Ectodermal cell (in vitro differentiated cells): ENCODE measurements at regions not wholly inside any gene's neighbourhood (a gene's known extent, or its start where the extent isn't known, plus 50 kb on each side); places are given as distances from the start of the nearest gene placed in this dataset.

Source experiments
- H3K27ac ChIP-seq: 2 replicates; pipeline ENCODE4 v1.7.0; 2013; ENCODE audit warnings: mild to moderate bottlenecking, low read depth, low read length; ENCODE audit not compliant: insufficient read depth, poor library complexity, severe bottlenecking
- H3K27me3 ChIP-seq: 2 replicates; pipeline ENCODE4 v1.7.0; 2013; ENCODE audit warnings: mild to moderate bottlenecking, low read length; ENCODE audit not compliant: insufficient read depth, control insufficient read depth, poor library complexity, severe bottlenecking
- H3K36me3 ChIP-seq: one replicate; pipeline ENCODE4 v1.7.0; 2013; ENCODE audit warnings: low read length; ENCODE audit not compliant: control insufficient read depth, insufficient read depth
- H3K4me1 ChIP-seq: one replicate; pipeline ENCODE4 v1.7.0; 2013; ENCODE audit warnings: low read length; ENCODE audit not compliant: control insufficient read depth, insufficient read depth
- H3K4me3 ChIP-seq: 2 replicates; pipeline ENCODE4 v1.7.0; 2013; ENCODE audit warnings: low read depth, low read length, control low read depth; ENCODE audit not compliant: insufficient read depth
- H3K9me3 ChIP-seq: 2 replicates; pipeline ENCODE4 v1.7.0; 2013; ENCODE audit warnings: mild to moderate bottlenecking, low read length, moderate library complexity; ENCODE audit not compliant: control insufficient read depth
- WGBS, 2 experiments: methylation state at CpG; one replicate each; pipeline ENCODE4 v1.1.7; 2013; ENCODE audit warnings: missing lambda C conversion rate in 2 of 2; 5-methylcytosine and 5-hydroxymethylcytosine counted together

GRCh38 chr10:121080281-121080891 is 229.2 kb downstream of the WDR11 start:
- H3K4me1 ChIP-seq: peaks cover 21% of the 10 kb centered on the region
- no peak overlapping the region for H3K4me3 ChIP-seq
- no peaks in the 10 kb centered on the region for H3K9me3 ChIP-seq
- H3K36me3 ChIP-seq: no peaks in the 10 kb centered on the region
- H3K27me3 ChIP-seq: no peaks in the 10 kb centered on the region
- H3K27ac ChIP-seq: no peak overlapping the region
- 80 to 85% methylated on average over 7 of the region's 7 CpGs for WGBS, 2 experiments

GRCh38 chr10:121081306-121081705 is 230.1 kb downstream of the WDR11 start:
- no peaks in the 10 kb centered on the region for H3K36me3 ChIP-seq
- peaks cover 21% of the 10 kb centered on the region for H3K4me1 ChIP-seq
- H3K9me3 ChIP-seq: no peaks in the 10 kb centered on the region
- WGBS, 2 experiments: 91 to 96% methylated on average over 3 of the region's 3 CpGs
- H3K4me3 ChIP-seq: no peak overlapping the region
- H3K27me3 ChIP-seq: no peaks in the 10 kb centered on the region
- H3K27ac ChIP-seq: no peak overlapping the region

GRCh38 chr10:121082984-121083383 is 231.8 kb downstream of the WDR11 start:
- peaks cover 11% of the 10 kb centered on the region for H3K4me1 ChIP-seq
- no peaks in the 10 kb centered on the region for H3K9me3 ChIP-seq
- no peak overlapping the region for H3K4me3 ChIP-seq
- no peaks in the 10 kb centered on the region for H3K36me3 ChIP-seq
- H3K27me3 ChIP-seq: no peaks in the 10 kb centered on the region
- no peak overlapping the region for H3K27ac ChIP-seq
- WGBS, 2 experiments: 91 to 93% methylated on average over 3 of the region's 3 CpGs

GRCh38 chr10:121084016-121084674 is 233.0 kb downstream of the WDR11 start:
- H3K36me3 ChIP-seq: no peaks in the 10 kb centered on the region
- no peaks in the 10 kb centered on the region for H3K27me3 ChIP-seq
- WGBS, 2 experiments: 88 to 90% methylated on average over 8 of the region's 8 CpGs
- peaks cover 18% of the 10 kb centered on the region for H3K4me1 ChIP-seq
- no peaks in the 10 kb centered on the region for H3K9me3 ChIP-seq
- no peak overlapping the region for H3K4me3 ChIP-seq
- no peak overlapping the region for H3K27ac ChIP-seq

- WGBS, 2 experiments: 93 to 94% methylated on average over 7 of the region's 7 CpGs
These were observed 233.5 kb downstream of the WDR11 start for GRCh38 chr10:121084675-121085070.

DNA sequence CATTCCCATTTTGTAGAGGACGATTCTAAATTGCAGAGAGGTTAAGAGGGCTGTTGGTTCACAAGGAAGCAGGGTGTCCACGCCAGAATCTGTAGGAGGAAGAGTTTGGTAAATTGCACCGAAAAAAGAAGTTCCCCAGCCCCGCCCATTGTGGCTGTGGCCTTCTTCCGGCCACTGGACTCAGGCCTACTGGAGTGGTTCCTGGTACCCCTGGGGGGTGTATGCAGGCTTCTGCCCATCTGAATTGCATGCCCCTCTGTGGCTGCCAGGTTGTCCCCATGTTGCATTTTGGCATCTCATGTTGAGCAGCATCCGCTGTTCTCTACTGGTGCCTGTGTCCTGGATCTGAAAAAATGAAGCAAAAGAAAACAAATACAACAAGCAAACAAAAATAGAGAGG is 234.2 kb downstream of the WDR11 start:
- no peaks in the 10 kb centered on the region for H3K27me3 ChIP-seq
- H3K9me3 ChIP-seq: no peaks in the 10 kb centered on the region
- H3K4me3 ChIP-seq: no peak overlapping the region
- WGBS, 2 experiments: 93 to 94% methylated on average over 6 of the region's 6 CpGs
- H3K36me3 ChIP-seq: no peaks in the 10 kb centered on the region
- H3K4me1 ChIP-seq: peaks cover 17% of the 10 kb centered on the region
- H3K27ac ChIP-seq: no peak overlapping the region

More at GRCh38 chr10:121084675-121085070, 233.5 kb downstream of the WDR11 start:
- Histone ChIP-seq H3K4me1 (peaks cover 18% of the 10 kb centered on the region), H3K9me3 (no peaks in the 10 kb centered on the region), H3K27ac (no peak overlapping the region), H3K4me3 (no peak overlapping the region), H3K36me3 (no peaks in the 10 kb centered on the region), H3K27me3 (no peaks in the 10 kb centered on the region)

DNA sequence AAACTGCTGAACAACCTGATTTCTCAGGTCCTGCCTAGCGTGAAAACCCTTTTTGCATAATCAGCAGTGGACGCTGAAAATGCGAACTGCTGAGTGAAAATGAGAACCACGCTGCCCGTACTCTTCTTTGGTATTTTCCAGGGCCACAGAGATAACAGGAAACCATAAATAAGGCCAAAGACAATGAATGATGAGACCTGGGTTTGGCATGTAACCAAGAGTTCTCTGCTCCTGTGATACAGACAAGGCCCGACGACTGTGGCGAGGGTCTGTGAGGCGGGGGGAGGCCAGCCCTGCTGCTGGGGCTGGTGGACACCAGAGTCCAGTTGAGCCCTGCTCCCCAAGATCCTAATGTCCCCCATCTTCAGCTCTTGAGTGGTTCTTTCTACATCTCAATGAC is 236.0 kb downstream of the WDR11 start:
- Histone ChIP-seq H3K4me1 (peaks cover 14% of the 10 kb centered on the region), H3K27ac (no peak overlapping the region), H3K36me3 (no peaks in the 10 kb centered on the region), H3K9me3 (no peaks in the 10 kb centered on the region), H3K27me3 (no peaks in the 10 kb centered on the region), H3K4me3 (no peak overlapping the region)
- WGBS, 2 experiments: 94 to 98% methylated on average over 9 of the region's 9 CpGs

DNA sequence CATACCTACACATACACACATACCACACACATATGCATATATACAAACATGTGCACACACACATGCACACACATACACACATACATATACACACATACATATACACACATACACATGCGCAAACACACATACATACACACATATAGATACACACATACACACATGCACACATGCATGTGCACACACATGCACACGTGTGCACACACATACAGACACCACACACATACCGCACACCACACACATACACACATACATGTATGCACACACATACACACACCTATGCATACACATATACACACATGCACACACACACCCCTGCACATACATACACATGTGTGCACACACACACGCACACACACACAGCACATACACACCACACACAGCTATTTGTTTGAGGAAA is 236.5 kb downstream of the WDR11 start:
- no peaks in the 10 kb centered on the region for H3K9me3 ChIP-seq
- no peak overlapping the region for H3K4me3 ChIP-seq
- H3K36me3 ChIP-seq: no peaks in the 10 kb centered on the region
- H3K4me1 ChIP-seq: peaks cover 14% of the 10 kb centered on the region
- H3K27ac ChIP-seq: no peak overlapping the region
- H3K27me3 ChIP-seq: no peaks in the 10 kb centered on the region
- 88 to 89% methylated on average over 4 of the region's 4 CpGs for WGBS, 2 experiments

- H3K27ac ChIP-seq: no peak overlapping the region
- 70 to 74% methylated on average over 6 of the region's 6 CpGs for WGBS, 2 experiments
- no peak overlapping the region for H3K4me3 ChIP-seq
- peaks cover 14% of the 10 kb centered on the region for H3K4me1 ChIP-seq
- no peaks in the 10 kb centered on the region for H3K9me3 ChIP-seq
- no peaks in the 10 kb centered on the region for H3K36me3 ChIP-seq
- H3K27me3 ChIP-seq: no peaks in the 10 kb centered on the region
These were observed 237.4 kb downstream of the WDR11 start for GRCh38 chr10:121088524-121088923.

DNA sequence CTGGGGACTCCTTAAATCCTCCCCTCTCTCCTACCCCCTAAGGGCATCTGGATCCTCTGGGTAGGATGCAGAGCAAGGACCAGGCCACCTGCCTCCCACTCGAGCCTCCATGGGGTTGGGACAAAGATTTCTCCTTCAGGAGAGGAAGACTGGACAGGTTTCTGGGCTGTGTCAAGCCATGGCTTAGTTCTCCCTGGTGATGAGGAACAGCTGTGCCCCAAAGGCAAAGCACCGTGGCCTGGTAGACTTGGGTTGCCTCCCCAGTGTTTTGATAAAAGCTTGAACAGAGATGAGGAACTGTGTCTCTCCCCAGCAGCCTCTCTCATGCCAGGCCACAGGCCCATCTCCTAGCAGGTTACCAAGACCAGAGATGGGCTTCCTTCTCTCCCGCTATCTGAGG is 238.3 kb downstream of the WDR11 start:
- 91 to 94% methylated on average over 3 of the region's 3 CpGs for WGBS, 2 experiments
- H3K4me3 ChIP-seq: no peak overlapping the region
- H3K27ac ChIP-seq: no peak overlapping the region
- no peaks in the 10 kb centered on the region for H3K27me3 ChIP-seq
- H3K4me1 ChIP-seq: peaks cover 7% of the 10 kb centered on the region
- H3K9me3 ChIP-seq: no peaks in the 10 kb centered on the region
- H3K36me3 ChIP-seq: no peaks in the 10 kb centered on the region
